ENCODE measurements at regions not wholly inside any gene's neighbourhood (a gene's known extent, or its start where the extent isn't known, plus 50 kb on each side); places are given as distances from the start of the nearest gene placed in this dataset.

DNA sequence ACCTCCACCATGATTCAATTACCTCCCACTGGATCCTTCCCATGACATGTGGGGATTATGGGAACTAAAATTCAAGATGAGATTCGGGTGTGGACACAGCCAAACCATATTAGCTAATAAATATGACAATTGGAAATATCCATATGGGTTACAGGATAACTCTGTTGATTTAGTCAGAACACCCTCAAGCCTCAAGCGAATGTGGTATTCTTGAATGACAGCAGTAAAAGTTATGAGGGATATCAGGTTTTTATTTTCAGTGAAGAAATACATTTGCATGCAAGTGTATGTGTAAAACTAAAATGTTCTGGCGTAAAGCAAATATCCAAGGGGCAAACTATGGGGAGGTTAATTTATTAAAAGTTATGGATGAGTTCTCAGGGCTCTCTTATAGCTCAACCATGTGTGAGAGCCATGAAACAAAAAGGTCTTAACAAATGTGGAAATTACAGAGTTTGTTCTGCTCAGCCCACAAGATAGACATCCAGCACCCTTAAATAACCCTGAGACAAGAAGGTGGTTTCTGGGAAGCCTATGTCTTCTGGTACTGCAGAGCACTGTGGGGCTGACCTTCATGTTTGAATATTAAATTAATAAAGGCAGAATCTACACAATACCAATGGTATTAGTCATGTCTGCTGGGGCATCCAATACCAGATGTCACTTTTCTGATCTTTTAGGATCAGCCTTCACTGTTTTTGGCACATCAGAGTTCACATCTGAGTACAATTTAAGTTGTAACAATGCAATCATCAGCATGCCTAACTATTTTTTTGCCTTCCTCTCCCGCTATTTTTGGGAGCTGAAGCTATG, 370.5 kb upstream of the RSPO3 start:
- TF ChIP-seq HDAC6 (IDR thresholded peaks at IDR 0.05; ENCODE audit: unreplicated experiment) = no peak
- no peak for TF ChIP-seq JUND (IDR thresholded peaks at IDR 0.05; ENCODE audit: low read depth, low read length)
- TF ChIP-seq POLR2A (IDR thresholded peaks at IDR 0.05; ENCODE audit: low read depth, low read length) = no peak
- TF ChIP-seq MTA3 (IDR thresholded peaks at IDR 0.05; ENCODE audit: borderline replicate concordance, low read length) = no peak
- no peak for TF ChIP-seq CBFB (IDR thresholded peaks at IDR 0.05; ENCODE audit: low read depth)
- TF ChIP-seq IRF4 (IDR thresholded peaks at IDR 0.05; ENCODE audit: low read depth, low read length) = no peak
- TF ChIP-seq, protein P1, sequence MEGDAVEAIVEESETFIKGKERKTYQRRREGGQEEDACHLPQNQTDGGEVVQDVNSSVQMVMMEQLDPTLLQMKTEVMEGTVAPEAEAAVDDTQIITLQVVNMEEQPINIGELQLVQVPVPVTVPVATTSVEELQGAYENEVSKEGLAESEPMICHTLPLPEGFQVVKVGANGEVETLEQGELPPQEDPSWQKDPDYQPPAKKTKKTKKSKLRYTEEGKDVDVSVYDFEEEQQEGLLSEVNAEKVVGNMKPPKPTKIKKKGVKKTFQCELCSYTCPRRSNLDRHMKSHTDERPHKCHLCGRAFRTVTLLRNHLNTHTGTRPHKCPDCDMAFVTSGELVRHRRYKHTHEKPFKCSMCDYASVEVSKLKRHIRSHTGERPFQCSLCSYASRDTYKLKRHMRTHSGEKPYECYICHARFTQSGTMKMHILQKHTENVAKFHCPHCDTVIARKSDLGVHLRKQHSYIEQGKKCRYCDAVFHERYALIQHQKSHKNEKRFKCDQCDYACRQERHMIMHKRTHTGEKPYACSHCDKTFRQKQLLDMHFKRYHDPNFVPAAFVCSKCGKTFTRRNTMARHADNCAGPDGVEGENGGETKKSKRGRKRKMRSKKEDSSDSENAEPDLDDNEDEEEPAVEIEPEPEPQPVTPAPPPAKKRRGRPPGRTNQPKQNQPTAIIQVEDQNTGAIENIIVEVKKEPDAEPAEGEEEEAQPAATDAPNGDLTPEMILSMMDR (IDR thresholded peaks at IDR 0.05 in 2 of 3, conservative IDR thresholded peaks at IDR 0.05 in 1 of 3; ENCODE audit: control insufficient read depth in 2 of 3, extremely low read depth in 1 of 3, insufficient read depth in 1 of 3, low read depth in 3 of 3, low read length in 3 of 3) = no peak
- TF ChIP-seq ZSCAN29 (IDR thresholded peaks at IDR 0.05) = no peak

Data from GM12878 (cell line).